ENCODE measurements at regions not wholly inside any gene's neighbourhood (a gene's known extent, or its start where the extent isn't known, plus 50 kb on each side); places are given as distances from the start of the nearest gene placed in this dataset.
"Not testable (repeated sequence)": the region's sequence is repeated elsewhere in the genome, so short reads cannot be mapped to it uniquely, and the experiment has no call there.

DNA sequence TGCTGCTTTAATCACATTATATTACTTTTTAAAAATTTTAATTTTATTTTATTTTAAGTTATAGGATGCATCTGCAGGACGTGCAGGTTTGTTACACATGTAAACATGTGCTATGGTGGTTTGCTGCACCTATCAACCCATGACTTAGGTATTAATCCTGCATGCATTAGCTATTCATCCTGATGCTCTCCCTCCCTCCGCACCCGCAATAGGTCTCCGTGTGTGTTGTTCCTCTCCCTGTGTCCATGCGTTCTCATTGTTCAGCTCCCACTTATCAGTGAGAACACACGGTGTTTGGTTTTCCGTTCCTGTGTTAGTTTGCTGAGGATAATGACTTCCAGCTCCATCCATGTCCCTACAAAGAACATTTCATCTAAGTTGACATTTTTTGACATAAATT is 283.2 kb downstream of the CYRIA start:
- TF ChIP-seq CTCF (IDR thresholded peaks at IDR 0.05; ENCODE audit: insufficient read depth, low read length, poor library complexity, severe bottlenecking) (no peak), EZH2phosphoT487 (conservative IDR thresholded peaks at IDR 0.05; ENCODE audit: low read length) (no peak)
- Histone ChIP-seq H3K4me2 (ENCODE audit: low read depth, low read length, poor library complexity, severe bottlenecking) (no peak overlapping the region), H3K36me3 (ENCODE audit: low read length) (no peaks in the 10 kb centered on the region), H3K27ac (ENCODE audit: low read depth, low read length) (no peak overlapping the region), H3K9me2 (replicated peaks; ENCODE audit: insufficient read depth, low read length) (no peaks in the 10 kb centered on the region), H3K9me3 (ENCODE audit: insufficient read depth, low read length) (no peaks in the 10 kb centered on the region), H3F3A (ENCODE audit: insufficient read depth) (no peaks in the 10 kb centered on the region), H3K79me2 (ENCODE audit: insufficient read depth, low read length) (no peaks in the 10 kb centered on the region), H3K4me3 (ENCODE audit: insufficient read depth, low read length, poor library complexity, severe bottlenecking) (no peak overlapping the region), H3K9ac (ENCODE audit: low read length) (no peak overlapping the region), H2AFZ (ENCODE audit: low read depth, low read length, severe bottlenecking) (no peak overlapping the region), H3K27me3 (ENCODE audit: low read length) (no peaks in the 10 kb centered on the region), H4K20me1 (ENCODE audit: low read depth, low read length) (no peaks in the 10 kb centered on the region)

- Histone ChIP-seq H3K4me2 (ENCODE audit: low read depth, low read length, poor library complexity, severe bottlenecking) (no peak overlapping the region), H3K9me2 (replicated peaks; ENCODE audit: insufficient read depth, low read length) (no peaks in the 10 kb centered on the region)
- no peak for TF ChIP-seq EZH2phosphoT487 (conservative IDR thresholded peaks at IDR 0.05; ENCODE audit: low read length)
- no peak for TF ChIP-seq CTCF (IDR thresholded peaks at IDR 0.05; ENCODE audit: insufficient read depth, low read length, poor library complexity, severe bottlenecking)
Measured at GRCh38 chr2:16381511-16381910, 284.1 kb downstream of the CYRIA start.

DNA sequence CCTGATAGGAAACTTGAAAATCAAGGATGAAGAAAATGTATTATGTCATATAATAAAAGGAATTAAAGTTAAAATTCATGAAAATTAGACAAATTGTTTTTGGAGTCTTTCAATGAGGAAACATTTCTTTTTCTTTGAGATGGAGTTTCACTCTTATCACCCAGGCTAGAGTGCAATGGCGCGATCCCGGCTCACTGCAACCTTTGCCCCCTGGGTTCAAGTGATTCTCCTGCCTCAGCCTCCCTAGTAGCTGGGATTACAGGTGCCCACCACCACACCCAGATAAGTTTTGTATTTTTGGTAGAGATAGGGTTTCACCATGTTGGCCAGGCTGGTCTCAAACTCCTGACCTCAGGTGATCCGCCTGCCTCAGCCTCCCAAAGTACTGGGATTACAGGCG is 285.7 kb downstream of the CYRIA start:
- not testable (repeated sequence) for H3K9me2 ChIP-seq (replicated peaks; ENCODE audit: insufficient read depth, low read length); H3K27ac ChIP-seq (ENCODE audit: low read depth, low read length); H3K9me3 ChIP-seq (ENCODE audit: insufficient read depth, low read length); H3K4me3 ChIP-seq (ENCODE audit: insufficient read depth, low read length, poor library complexity, severe bottlenecking); H3K27me3 ChIP-seq (ENCODE audit: low read length); H4K20me1 ChIP-seq (ENCODE audit: low read depth, low read length); H2AFZ ChIP-seq (ENCODE audit: low read depth, low read length, severe bottlenecking); H3K79me2 ChIP-seq (ENCODE audit: insufficient read depth, low read length); H3F3A ChIP-seq (ENCODE audit: insufficient read depth); H3K9ac ChIP-seq (ENCODE audit: low read length); H3K36me3 ChIP-seq (ENCODE audit: low read length); H3K4me2 ChIP-seq (ENCODE audit: low read depth, low read length, poor library complexity, severe bottlenecking)

More at GRCh38 chr2:16381511-16381910, 284.1 kb downstream of the CYRIA start:
- no peaks in the 10 kb centered on the region for H4K20me1 ChIP-seq (ENCODE audit: low read depth, low read length)
- no peaks in the 10 kb centered on the region for H3K9me3 ChIP-seq (ENCODE audit: insufficient read depth, low read length)
- no peaks in the 10 kb centered on the region for H3F3A ChIP-seq (ENCODE audit: insufficient read depth)
- no peaks in the 10 kb centered on the region for H3K36me3 ChIP-seq (ENCODE audit: low read length)
- H2AFZ ChIP-seq (ENCODE audit: low read depth, low read length, severe bottlenecking): no peak overlapping the region
- H3K4me3 ChIP-seq (ENCODE audit: insufficient read depth, low read length, poor library complexity, severe bottlenecking): no peak overlapping the region
- no peak overlapping the region for H3K27ac ChIP-seq (ENCODE audit: low read depth, low read length)
- no peak overlapping the region for H3K9ac ChIP-seq (ENCODE audit: low read length)
- H3K27me3 ChIP-seq (ENCODE audit: low read length): no peaks in the 10 kb centered on the region
- H3K79me2 ChIP-seq (ENCODE audit: insufficient read depth, low read length): no peaks in the 10 kb centered on the region

DNA sequence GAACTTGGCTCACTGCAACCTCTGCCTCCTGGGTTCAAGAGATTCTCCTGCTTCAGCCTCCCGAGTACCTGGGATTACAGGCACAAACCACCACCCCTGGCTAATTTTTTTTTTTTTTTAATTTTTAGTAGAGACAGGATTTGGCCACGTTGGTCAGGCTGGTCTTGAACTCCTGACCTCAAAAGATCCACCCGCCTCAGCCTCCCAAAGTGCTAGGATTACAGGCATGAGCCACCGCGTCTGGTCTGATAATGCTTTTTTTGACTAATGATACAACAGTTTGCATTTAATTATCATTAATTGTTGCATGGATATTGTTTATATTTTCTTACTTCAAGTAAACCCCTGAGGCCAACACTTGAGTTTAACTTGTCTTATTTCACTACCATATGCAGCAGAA is 286.6 kb downstream of the CYRIA start:
- H3K27ac ChIP-seq (ENCODE audit: low read depth, low read length); H3K27me3 ChIP-seq (ENCODE audit: low read length); H3K79me2 ChIP-seq (ENCODE audit: insufficient read depth, low read length); H3K9me3 ChIP-seq (ENCODE audit: insufficient read depth, low read length); H2AFZ ChIP-seq (ENCODE audit: low read depth, low read length, severe bottlenecking); H3K4me2 ChIP-seq (ENCODE audit: low read depth, low read length, poor library complexity, severe bottlenecking); H3K9me2 ChIP-seq (replicated peaks; ENCODE audit: insufficient read depth, low read length); H3K36me3 ChIP-seq (ENCODE audit: low read length); H3K4me3 ChIP-seq (ENCODE audit: insufficient read depth, low read length, poor library complexity, severe bottlenecking); H3F3A ChIP-seq (ENCODE audit: insufficient read depth); H3K9ac ChIP-seq (ENCODE audit: low read length); H4K20me1 ChIP-seq (ENCODE audit: low read depth, low read length): not testable (repeated sequence)
